Mucosa of descending colon (tissue), 3 donors: ENCODE measurements at regions not wholly inside any gene's neighbourhood (a gene's known extent, or its start where the extent isn't known, plus 50 kb on each side); places are given as distances from the start of the nearest gene placed in this dataset.
"Not testable (repeated sequence)": the region's sequence is repeated elsewhere in the genome, so short reads cannot be mapped to it uniquely, and the experiment has no call there.

ENCODE experiments used
- ATAC-seq: fragments of 200-7000 bp; cut with Tn5 transposase; one replicate; pipeline ENCODE4 v1.9.1; 2020; ENCODE audit warnings: mild to moderate bottlenecking, moderate library complexity
- DNase-seq, 3 donors: peaks; one replicate each; pipeline ENCODE4 v3.0.0-alpha.2; 2020
- H3K36me3 ChIP-seq: fragments of 200-600 bp; one replicate; pipeline ENCODE4 v1.8.0; 2021; ENCODE audit warnings: low read depth, mild to moderate bottlenecking
- H3K4me1 ChIP-seq: fragments of 200-600 bp; one replicate; pipeline ENCODE4 v1.8.0; 2021; ENCODE audit warnings: low read depth, mild to moderate bottlenecking
- H3K4me3 ChIP-seq: fragments of 200-600 bp; one replicate; pipeline ENCODE4 v1.8.0; 2021; ENCODE audit warnings: mild to moderate bottlenecking
- H3K9me3 ChIP-seq: fragments of 200-600 bp; one replicate; pipeline ENCODE4 v1.8.0; 2021; ENCODE audit warnings: mild to moderate bottlenecking
- intact Hi-C, 2 donors: fragments of 100-400 bp; cut with DNase I in 1 of 2; cut with micrococcal nuclease in 1 of 2; formaldehyde crosslinking; loops; one replicate each; pipeline versions ENCODE4 v1.11.0 to v1.11.1; 2022; cut with DNase I, micrococcal nuclease
- TF ChIP-seq, protein P1 (sequence below): fragments of 200-600 bp; IDR thresholded peaks from one replicate; pipeline ENCODE4 v1.8.0; 2022; ENCODE audit warnings: antibody characterized with exemption, mild to moderate bottlenecking
- donor health status: DM: no; HTN: no; CAD: no; lungs with moderate emphysema.
- donor health status: DM: no; HTN: no; CAD: no.
- donor health status: DM: no; HTN: yes; CAD: no.

DNA sequence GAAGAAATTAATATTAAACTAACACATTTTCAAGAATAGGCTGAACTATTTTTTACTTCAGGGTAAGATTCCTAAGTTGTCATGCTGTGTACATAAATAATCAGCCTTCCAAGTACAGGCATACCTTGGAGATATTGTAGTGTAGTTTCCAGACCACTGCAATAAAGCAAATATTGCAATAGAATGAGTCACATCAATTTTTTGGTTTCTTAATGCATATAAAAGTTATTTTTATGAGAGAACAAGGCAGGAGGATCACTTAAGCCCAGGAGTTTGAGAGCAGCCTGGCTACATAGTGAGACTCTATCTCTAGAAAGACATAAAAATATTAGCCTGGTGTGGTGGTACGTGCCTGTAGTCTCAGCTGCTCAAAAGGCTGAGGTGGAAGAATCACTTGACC, 511.5 kb downstream of the UQCRFS1 start:
- H3K9me3 ChIP-seq, result no peaks in the 10 kb centered on the region
- H3K4me3 ChIP-seq, result no peak overlapping the region
- intact Hi-C loops, result no loop called here
- no peaks in the 10 kb centered on the region for H3K36me3 ChIP-seq
- DNase-seq, result no peak
- no peak for ATAC-seq
- H3K4me1 ChIP-seq, result no peaks in the 10 kb centered on the region
- TF ChIP-seq, protein P1, sequence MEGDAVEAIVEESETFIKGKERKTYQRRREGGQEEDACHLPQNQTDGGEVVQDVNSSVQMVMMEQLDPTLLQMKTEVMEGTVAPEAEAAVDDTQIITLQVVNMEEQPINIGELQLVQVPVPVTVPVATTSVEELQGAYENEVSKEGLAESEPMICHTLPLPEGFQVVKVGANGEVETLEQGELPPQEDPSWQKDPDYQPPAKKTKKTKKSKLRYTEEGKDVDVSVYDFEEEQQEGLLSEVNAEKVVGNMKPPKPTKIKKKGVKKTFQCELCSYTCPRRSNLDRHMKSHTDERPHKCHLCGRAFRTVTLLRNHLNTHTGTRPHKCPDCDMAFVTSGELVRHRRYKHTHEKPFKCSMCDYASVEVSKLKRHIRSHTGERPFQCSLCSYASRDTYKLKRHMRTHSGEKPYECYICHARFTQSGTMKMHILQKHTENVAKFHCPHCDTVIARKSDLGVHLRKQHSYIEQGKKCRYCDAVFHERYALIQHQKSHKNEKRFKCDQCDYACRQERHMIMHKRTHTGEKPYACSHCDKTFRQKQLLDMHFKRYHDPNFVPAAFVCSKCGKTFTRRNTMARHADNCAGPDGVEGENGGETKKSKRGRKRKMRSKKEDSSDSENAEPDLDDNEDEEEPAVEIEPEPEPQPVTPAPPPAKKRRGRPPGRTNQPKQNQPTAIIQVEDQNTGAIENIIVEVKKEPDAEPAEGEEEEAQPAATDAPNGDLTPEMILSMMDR, result no peak

DNA sequence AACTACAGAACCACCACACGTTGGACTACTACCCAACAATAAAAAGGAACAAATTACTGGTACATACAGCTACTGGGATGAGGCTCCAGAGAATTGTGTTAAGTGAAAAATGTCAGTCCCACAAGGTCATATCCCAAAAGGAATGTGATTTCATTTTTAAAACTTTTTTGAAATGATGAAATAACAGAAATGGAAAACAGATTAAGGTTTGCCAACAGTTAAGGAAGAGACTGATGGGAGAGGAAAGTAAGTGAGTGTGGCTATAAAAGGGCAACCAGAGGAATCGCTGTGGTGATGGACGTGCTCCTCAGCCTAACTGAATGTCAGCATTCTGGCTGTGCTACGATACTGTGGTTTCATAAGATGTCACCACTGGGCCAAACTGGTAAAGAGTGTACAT, 512.8 kb downstream of the UQCRFS1 start:
- Histone ChIP-seq H3K36me3 (no peaks in the 10 kb centered on the region), H3K4me3 (no peak overlapping the region), H3K9me3 (no peaks in the 10 kb centered on the region), H3K4me1 (no peaks in the 10 kb centered on the region)
- DNase-seq, result no peak
- TF ChIP-seq, protein P1, result no peak
- intact Hi-C loops, result no loop called here
- no peak for ATAC-seq

DNA sequence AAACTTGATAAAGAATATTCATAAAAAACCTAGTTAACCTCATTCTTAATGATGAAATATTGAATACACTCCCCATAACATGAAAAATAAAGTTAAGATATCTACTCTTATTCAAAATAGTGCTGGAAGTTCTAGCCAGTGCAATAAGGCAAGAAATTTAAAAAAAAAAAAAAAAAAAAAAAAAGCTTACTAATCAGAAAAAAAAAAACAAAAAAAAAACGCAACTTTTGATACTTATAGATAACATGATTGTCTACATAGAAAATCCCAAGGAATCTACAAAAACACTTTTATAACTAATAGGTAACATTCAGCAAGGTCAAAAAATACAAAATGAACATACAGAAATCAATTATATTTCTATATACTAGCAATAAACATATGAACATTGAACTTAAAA, 515.6 kb downstream of the UQCRFS1 start:
- TF ChIP-seq, protein P1, result no peak
- intact Hi-C loops, result no loop called here
- Histone ChIP-seq H3K36me3 (no peaks in the 10 kb centered on the region), H3K9me3 (no peaks in the 10 kb centered on the region), H3K4me3 (no peak overlapping the region), H3K4me1 (no peaks in the 10 kb centered on the region)
- DNase-seq, result no peak
- no peak for ATAC-seq

DNA sequence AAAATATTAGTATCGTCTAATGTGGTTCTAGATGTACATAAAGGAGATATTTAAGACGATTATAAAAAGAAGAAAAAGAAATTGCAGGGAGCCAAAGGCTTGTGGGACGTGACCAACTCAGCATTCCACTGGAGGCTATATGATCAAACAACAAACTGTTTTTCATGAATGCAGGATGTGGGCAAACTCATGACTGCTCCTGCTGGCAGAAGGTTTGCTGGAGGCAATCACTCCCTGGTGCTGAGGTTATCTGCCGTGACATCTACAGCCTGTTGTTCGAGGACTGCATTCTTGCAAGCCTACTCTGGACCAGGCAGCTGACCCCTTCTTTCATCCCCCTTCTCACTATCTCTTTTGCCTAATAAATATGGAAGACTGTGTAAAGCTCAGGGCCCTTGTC, 518.1 kb downstream of the UQCRFS1 start:
- TF ChIP-seq, protein P1, result no peak
- no peak for DNase-seq
- H3K4me1 ChIP-seq, result no peaks in the 10 kb centered on the region
- intact Hi-C loops, result no loop called here
- no peaks in the 10 kb centered on the region for H3K9me3 ChIP-seq
- H3K4me3 ChIP-seq, result no peak overlapping the region
- H3K36me3 ChIP-seq, result no peaks in the 10 kb centered on the region
- ATAC-seq, result no peak

DNA sequence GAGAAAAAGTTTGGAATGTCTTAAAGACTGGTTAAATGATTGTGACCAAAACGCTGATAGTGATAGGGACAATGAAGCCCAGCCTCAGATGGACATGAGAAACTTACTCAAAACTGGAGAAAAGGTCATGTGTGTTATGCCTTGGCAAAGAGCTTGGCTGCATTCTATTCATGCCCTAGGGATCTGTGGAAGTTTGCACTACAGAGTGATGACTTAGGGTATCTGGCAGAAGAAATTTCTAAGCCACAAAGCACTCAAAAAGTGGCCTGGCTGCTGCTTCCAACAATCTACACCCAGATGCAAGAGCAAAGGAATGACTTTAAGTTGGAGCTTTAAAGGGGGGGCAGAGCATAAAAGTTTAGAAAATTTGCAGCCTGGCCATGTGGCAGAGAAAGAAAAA, 521.3 kb downstream of the UQCRFS1 start:
- no peaks in the 10 kb centered on the region for H3K4me1 ChIP-seq
- H3K4me3 ChIP-seq, result no peak overlapping the region
- no peaks in the 10 kb centered on the region for H3K9me3 ChIP-seq
- DNase-seq, result no peak
- H3K36me3 ChIP-seq, result no peaks in the 10 kb centered on the region
- no peak for ATAC-seq
- TF ChIP-seq, protein P1, result no peak
- intact Hi-C loops, result no loop called here

DNA sequence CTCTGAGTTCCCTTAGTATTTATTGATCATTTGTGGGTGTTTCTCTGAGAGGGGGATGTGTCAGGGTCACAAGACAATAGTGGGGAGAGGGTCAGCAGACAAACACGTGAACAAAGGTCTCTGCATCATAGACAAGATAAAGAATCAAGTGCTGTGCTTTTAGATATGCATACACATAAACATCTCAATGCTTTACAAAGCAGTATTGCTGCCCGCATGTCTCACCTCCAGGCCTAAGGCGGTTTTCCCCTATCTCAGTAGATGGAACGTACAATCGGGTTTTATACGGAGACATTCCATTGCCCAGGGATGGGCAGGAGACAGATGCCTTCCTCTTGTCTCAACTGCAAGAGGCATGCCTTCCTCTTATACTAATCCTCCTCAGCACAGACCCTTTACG, 523.5 kb downstream of the UQCRFS1 start:
- H3K9me3 ChIP-seq, H3K36me3 ChIP-seq, intact Hi-C loops, ATAC-seq, H3K4me3 ChIP-seq, H3K4me1 ChIP-seq, DNase-seq: not testable (repeated sequence)
